ENCODE measurements at regions not wholly inside any gene's neighbourhood (a gene's known extent, or its start where the extent isn't known, plus 50 kb on each side); places are given as distances from the start of the nearest gene placed in this dataset.

GRCh38 chr1:163571950-163572349 is 250.2 kb downstream of the NUF2 start:
- intact Hi-C loops (cut with DNase I; ENCODE audit: low total_unique reads), result no loop called here
- no peaks in the 10 kb centered on the region for H3K9me3 ChIP-seq

GRCh38 chr1:163574119-163574518 is 252.4 kb downstream of the NUF2 start:
- no peaks in the 10 kb centered on the region for H3K27me3 ChIP-seq
- no peaks in the 10 kb centered on the region for H3K9me3 ChIP-seq

More at GRCh38 chr1:163571950-163572349, 250.2 kb downstream of the NUF2 start:
- no peaks in the 10 kb centered on the region for H3K4me1 ChIP-seq
- H3K27me3 ChIP-seq, result no peaks in the 10 kb centered on the region
- no peak for DNase-seq
- H3K36me3 ChIP-seq, result no peaks in the 10 kb centered on the region
- no peak for TF ChIP-seq POLR2A (IDR thresholded peaks at IDR 0.05)
- TF ChIP-seq, protein P1, sequence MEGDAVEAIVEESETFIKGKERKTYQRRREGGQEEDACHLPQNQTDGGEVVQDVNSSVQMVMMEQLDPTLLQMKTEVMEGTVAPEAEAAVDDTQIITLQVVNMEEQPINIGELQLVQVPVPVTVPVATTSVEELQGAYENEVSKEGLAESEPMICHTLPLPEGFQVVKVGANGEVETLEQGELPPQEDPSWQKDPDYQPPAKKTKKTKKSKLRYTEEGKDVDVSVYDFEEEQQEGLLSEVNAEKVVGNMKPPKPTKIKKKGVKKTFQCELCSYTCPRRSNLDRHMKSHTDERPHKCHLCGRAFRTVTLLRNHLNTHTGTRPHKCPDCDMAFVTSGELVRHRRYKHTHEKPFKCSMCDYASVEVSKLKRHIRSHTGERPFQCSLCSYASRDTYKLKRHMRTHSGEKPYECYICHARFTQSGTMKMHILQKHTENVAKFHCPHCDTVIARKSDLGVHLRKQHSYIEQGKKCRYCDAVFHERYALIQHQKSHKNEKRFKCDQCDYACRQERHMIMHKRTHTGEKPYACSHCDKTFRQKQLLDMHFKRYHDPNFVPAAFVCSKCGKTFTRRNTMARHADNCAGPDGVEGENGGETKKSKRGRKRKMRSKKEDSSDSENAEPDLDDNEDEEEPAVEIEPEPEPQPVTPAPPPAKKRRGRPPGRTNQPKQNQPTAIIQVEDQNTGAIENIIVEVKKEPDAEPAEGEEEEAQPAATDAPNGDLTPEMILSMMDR (IDR thresholded peaks at IDR 0.05), result no peak
- no peak overlapping the region for H3K4me3 ChIP-seq
- H3K27ac ChIP-seq, result no peak overlapping the region

DNA sequence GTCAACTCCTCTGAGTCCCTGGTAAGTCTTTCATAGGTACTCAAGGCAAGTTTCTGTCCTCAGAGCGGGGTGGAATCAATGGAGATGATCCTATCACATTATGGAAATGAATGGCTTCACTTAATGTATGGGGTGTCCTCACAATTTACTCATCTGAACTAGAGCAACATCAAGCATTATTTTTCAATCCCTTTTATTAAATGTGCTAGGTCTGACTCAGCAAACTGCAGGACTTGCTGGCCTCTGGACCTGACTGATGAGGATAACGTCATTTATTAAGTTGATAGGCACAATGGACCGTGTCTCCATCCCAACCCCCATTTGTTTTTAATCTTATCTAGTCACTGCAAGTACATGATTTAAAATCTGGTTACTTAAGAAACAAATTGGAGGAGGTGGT is 259.2 kb downstream of the NUF2 start:
- Histone ChIP-seq H3K4me3 (no peak overlapping the region), H3K9me3 (no peaks in the 10 kb centered on the region), H3K36me3 (no peaks in the 10 kb centered on the region), H3K27me3 (no peaks in the 10 kb centered on the region), H3K4me1 (no peaks in the 10 kb centered on the region), H3K27ac (peak overlapping the region in 1 of 2 donors; percentile 3)
- TF ChIP-seq, protein P1 (IDR thresholded peaks at IDR 0.05), result no peak
- TF ChIP-seq POLR2A (IDR thresholded peaks at IDR 0.05), result no peak
- DNase-seq, result no peak
- intact Hi-C loops (cut with DNase I; ENCODE audit: low total_unique reads), result no loop called here

More at GRCh38 chr1:163574119-163574518, 252.4 kb downstream of the NUF2 start:
- no peaks in the 10 kb centered on the region for H3K4me1 ChIP-seq
- no peaks in the 10 kb centered on the region for H3K36me3 ChIP-seq
- no peak overlapping the region for H3K4me3 ChIP-seq
- no peak overlapping the region for H3K27ac ChIP-seq
- no peak for TF ChIP-seq POLR2A (IDR thresholded peaks at IDR 0.05)
- TF ChIP-seq, protein P1 (IDR thresholded peaks at IDR 0.05), result no peak
- DNase-seq, result no peak
- intact Hi-C loops (cut with DNase I; ENCODE audit: low total_unique reads), result no loop called here

- intact Hi-C loops (cut with DNase I; ENCODE audit: low total_unique reads), result no loop called here
- Histone ChIP-seq H3K36me3 (no peaks in the 10 kb centered on the region), H3K4me3 (no peak overlapping the region), H3K9me3 (no peaks in the 10 kb centered on the region), H3K27ac (no peak overlapping the region), H3K27me3 (no peaks in the 10 kb centered on the region), H3K4me1 (no peaks in the 10 kb centered on the region)
- no peak for DNase-seq
- TF ChIP-seq POLR2A (IDR thresholded peaks at IDR 0.05), result no peak
- TF ChIP-seq, protein P1 (IDR thresholded peaks at IDR 0.05), result no peak
Measured at GRCh38 chr1:163583661-163584181, 262.0 kb downstream of the NUF2 start.

GRCh38 chr1:163585796-163586195 is 264.0 kb downstream of the NUF2 start:
- intact Hi-C loops (cut with DNase I; ENCODE audit: low total_unique reads), result no loop called here
- no peaks in the 10 kb centered on the region for H3K27me3 ChIP-seq
- no peak overlapping the region for H3K4me3 ChIP-seq
- no peaks in the 10 kb centered on the region for H3K9me3 ChIP-seq
- TF ChIP-seq, protein P1 (IDR thresholded peaks at IDR 0.05), result no peak
- TF ChIP-seq POLR2A (IDR thresholded peaks at IDR 0.05), result no peak
- no peak for DNase-seq
- no peaks in the 10 kb centered on the region for H3K4me1 ChIP-seq
- H3K27ac ChIP-seq, result no peak overlapping the region
- H3K36me3 ChIP-seq, result no peaks in the 10 kb centered on the region
